ENCODE measurements at regions not wholly inside any gene's neighbourhood (a gene's known extent, or its start where the extent isn't known, plus 50 kb on each side); places are given as distances from the start of the nearest gene placed in this dataset.

DNA sequence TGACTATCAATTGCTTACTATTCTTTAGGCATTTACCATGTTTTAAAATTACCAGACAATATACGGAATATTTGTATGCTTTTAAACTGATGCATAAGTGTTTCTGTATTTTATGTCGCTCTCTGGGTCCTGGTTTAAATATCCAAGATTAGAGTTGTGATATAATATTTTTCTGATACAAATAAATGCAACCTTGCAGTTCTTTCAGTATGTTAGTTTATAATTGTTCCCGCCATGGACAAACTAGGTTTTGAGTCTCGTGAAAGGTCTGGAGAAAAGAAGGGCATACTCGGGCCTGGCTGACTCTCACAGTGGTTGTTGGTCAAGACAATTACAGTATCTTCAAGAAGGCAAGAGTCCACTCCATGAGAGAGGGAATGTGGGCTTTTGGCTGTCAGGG, 72.6 kb upstream of the AJAP1 start:
- H3K4me3 ChIP-seq (ENCODE audit: low read depth, low read length): no peak overlapping the region
- H3K4me1 ChIP-seq (ENCODE audit: control insufficient read depth, insufficient read depth, low read length): no peaks in the 10 kb centered on the region
- H3K27me3 ChIP-seq (ENCODE audit: control insufficient read depth, insufficient read depth, low read length): peaks cover 10% of the 10 kb centered on the region
- H3K36me3 ChIP-seq (ENCODE audit: control insufficient read depth, insufficient read depth, low read length): no peaks in the 10 kb centered on the region
- H3K9ac ChIP-seq (ENCODE audit: low read depth, low read length): no peak overlapping the region
- no peaks in the 10 kb centered on the region for H3K9me3 ChIP-seq (ENCODE audit: control insufficient read depth, insufficient read depth, low read length)

DNA sequence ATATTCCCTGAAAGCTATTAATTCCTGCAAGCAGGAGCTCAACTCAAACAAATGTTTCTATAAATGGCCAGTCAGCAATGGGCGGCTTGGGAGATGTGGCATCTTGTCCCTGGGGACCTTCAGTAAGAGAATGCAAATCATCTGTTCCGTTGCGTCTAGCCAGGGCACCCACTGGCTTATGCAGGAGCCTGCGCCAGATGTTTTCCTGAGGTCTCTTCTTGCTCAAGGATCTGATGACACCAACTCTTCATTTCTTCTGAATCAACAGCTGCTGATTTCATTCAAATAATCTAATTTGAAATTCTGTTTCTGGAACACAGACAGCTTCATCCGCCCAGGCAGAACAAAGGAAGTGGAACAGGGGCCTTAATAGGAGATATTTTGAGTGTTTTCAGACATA, 70.0 kb upstream of the AJAP1 start:
- Histone ChIP-seq H3K9me3 (ENCODE audit: control insufficient read depth, insufficient read depth, low read length) (no peaks in the 10 kb centered on the region), H3K27me3 (ENCODE audit: control insufficient read depth, insufficient read depth, low read length) (peaks cover 10% of the 10 kb centered on the region), H3K4me3 (ENCODE audit: low read depth, low read length) (no peak overlapping the region), H3K36me3 (ENCODE audit: control insufficient read depth, insufficient read depth, low read length) (no peaks in the 10 kb centered on the region), H3K4me1 (ENCODE audit: control insufficient read depth, insufficient read depth, low read length) (no peaks in the 10 kb centered on the region), H3K9ac (ENCODE audit: low read depth, low read length) (no peak overlapping the region)

DNA sequence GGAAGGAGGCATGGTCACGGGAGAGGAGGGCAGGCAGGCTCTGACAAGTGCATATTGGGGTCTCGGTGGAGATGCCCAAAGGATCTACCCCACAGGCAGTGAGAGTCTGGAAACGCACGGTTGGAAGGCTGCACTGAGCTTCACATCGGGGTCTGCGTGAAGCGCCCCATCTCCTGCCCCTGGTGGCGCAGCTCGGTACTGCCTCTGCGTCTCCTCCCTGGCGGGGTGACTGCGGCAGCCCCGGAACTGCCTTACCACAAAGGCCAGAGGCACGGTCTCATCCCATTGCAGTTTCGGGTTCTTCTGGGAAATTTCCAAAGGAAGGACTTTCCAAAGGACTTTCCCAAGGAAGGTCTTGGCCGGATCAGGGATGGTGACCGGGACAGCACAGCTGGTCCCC, 69.2 kb upstream of the AJAP1 start:
- no peak overlapping the region for H3K4me3 ChIP-seq (ENCODE audit: low read depth, low read length)
- H3K4me1 ChIP-seq (ENCODE audit: control insufficient read depth, insufficient read depth, low read length): no peaks in the 10 kb centered on the region
- peaks cover 10% of the 10 kb centered on the region for H3K27me3 ChIP-seq (ENCODE audit: control insufficient read depth, insufficient read depth, low read length)
- H3K9me3 ChIP-seq (ENCODE audit: control insufficient read depth, insufficient read depth, low read length): no peaks in the 10 kb centered on the region
- no peaks in the 10 kb centered on the region for H3K36me3 ChIP-seq (ENCODE audit: control insufficient read depth, insufficient read depth, low read length)
- H3K9ac ChIP-seq (ENCODE audit: low read depth, low read length): no peak overlapping the region

DNA sequence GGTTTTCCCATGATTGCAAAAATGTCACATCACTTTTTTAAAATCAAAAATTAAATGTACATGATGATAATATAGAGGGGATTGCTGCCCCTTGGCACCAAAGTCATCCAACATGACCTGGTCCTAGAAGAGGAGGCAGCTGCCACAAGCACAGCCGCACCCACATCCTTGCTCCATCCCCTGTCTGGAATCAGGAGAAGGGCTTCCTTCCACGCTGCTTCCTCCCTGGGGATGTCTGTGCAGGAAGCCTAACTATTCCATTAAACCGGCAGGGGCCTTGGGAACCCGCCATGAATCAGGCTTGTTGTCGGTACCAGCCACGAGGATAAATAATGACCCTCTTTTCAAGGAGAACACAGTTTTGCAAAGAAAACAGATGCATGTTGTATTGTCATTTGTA, 68.7 kb upstream of the AJAP1 start:
- Histone ChIP-seq H3K36me3 (ENCODE audit: control insufficient read depth, insufficient read depth, low read length) (no peaks in the 10 kb centered on the region), H3K9ac (ENCODE audit: low read depth, low read length) (no peak overlapping the region), H3K9me3 (ENCODE audit: control insufficient read depth, insufficient read depth, low read length) (no peaks in the 10 kb centered on the region), H3K4me1 (ENCODE audit: control insufficient read depth, insufficient read depth, low read length) (no peaks in the 10 kb centered on the region), H3K27me3 (ENCODE audit: control insufficient read depth, insufficient read depth, low read length) (peaks cover 10% of the 10 kb centered on the region), H3K4me3 (ENCODE audit: low read depth, low read length) (no peak overlapping the region)

DNA sequence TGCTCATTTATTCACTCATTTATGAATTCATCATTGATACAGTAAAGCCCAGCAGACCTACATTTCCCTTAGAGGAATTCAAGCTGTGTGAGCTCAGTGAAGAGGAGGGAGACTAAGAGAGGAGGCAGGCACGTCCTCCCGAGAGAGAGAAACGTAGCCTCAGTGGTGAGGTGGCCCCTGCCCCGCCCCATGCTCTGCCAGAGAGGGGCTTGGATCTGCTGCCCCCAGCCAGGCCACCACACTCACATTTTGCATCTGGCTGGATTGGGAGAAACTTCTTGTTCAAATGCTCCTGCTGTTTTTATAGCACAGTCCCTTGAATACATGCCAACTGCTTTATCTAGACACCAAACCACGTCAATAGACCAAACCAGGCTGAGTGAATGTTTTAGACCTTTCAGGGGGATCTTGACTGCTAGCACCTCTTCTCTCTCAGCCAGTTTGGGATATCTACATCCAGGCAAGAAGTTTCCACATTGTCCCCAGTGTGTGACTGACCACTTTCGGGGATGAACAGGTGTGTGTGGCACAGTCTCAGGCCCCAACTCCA, 67.7 kb upstream of the AJAP1 start:
- H3K27me3 ChIP-seq (ENCODE audit: control insufficient read depth, insufficient read depth, low read length): peaks cover 10% of the 10 kb centered on the region
- H3K9ac ChIP-seq (ENCODE audit: low read depth, low read length): no peak overlapping the region
- no peaks in the 10 kb centered on the region for H3K4me1 ChIP-seq (ENCODE audit: control insufficient read depth, insufficient read depth, low read length)
- H3K4me3 ChIP-seq (ENCODE audit: low read depth, low read length): no peak overlapping the region
- H3K9me3 ChIP-seq (ENCODE audit: control insufficient read depth, insufficient read depth, low read length): no peaks in the 10 kb centered on the region
- H3K36me3 ChIP-seq (ENCODE audit: control insufficient read depth, insufficient read depth, low read length): no peaks in the 10 kb centered on the region

DNA sequence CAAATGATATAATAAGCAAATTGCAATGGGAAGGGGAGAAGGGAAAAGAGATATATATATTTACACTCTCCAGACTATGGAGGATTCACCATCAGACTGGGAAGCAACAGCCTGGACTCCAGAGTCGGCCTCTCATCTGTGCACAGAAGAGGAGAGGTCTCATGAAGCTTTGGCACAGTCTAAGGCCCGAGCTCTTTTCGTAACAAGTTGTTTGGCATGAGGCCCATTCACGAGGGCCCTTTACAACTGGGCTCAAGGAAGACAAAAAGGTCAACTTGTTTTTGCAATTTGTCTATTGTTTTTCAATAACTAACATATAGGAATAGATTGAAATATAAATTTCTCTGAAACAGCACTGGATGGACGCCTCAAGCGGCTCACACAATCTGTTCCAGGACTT, 66.7 kb upstream of the AJAP1 start:
- Histone ChIP-seq H3K4me3 (ENCODE audit: low read depth, low read length) (no peak overlapping the region), H3K36me3 (ENCODE audit: control insufficient read depth, insufficient read depth, low read length) (no peaks in the 10 kb centered on the region), H3K9me3 (ENCODE audit: control insufficient read depth, insufficient read depth, low read length) (no peaks in the 10 kb centered on the region), H3K4me1 (ENCODE audit: control insufficient read depth, insufficient read depth, low read length) (no peaks in the 10 kb centered on the region), H3K27me3 (ENCODE audit: control insufficient read depth, insufficient read depth, low read length) (peaks cover 10% of the 10 kb centered on the region), H3K9ac (ENCODE audit: low read depth, low read length) (no peak overlapping the region)

DNA sequence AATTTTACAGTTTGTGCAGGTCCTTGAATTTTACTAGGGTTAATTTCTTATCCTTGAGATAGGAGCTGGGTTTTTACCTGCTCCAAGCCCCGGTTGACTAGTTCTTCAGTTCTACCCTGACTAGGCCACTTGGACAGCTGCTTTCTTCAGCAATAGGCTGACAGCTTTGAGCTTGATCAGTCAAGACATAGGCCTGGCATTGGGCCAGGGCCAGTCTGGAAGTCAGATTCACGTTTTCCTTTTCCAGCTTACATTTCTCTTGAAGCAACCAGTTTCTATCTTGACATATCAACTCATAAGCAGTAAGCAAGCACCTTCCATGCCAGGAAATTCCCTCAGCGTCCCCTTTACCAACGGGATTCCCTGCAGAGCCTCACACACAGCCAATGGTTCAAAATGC, 63.7 kb upstream of the AJAP1 start:
- Histone ChIP-seq H3K36me3 (ENCODE audit: control insufficient read depth, insufficient read depth, low read length) (no peaks in the 10 kb centered on the region), H3K9ac (ENCODE audit: low read depth, low read length) (no peak overlapping the region), H3K9me3 (ENCODE audit: control insufficient read depth, insufficient read depth, low read length) (no peaks in the 10 kb centered on the region), H3K4me3 (ENCODE audit: low read depth, low read length) (no peak overlapping the region), H3K4me1 (ENCODE audit: control insufficient read depth, insufficient read depth, low read length) (no peaks in the 10 kb centered on the region), H3K27me3 (ENCODE audit: control insufficient read depth, insufficient read depth, low read length) (peaks cover 1% of the 10 kb centered on the region)

DNA sequence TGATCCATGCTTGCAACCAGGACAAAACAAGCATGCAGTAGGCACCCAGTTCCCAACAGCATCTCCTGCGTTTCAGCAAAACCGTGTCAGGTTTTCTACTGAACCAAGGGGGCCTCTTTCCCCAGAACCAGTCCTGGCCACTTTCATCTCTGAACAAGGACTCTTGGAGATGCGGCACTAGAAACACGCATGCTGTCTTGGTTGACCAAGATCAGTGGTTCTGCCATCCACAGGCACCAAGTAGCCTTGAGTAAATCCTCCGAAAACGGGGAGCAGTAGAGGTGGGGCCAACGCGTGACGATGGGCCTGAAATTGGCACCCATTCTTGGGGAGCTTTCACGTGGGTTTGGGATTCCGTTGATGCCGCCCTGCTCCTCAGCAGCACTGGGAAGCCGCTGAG, 62.5 kb upstream of the AJAP1 start:
- Histone ChIP-seq H3K4me1 (ENCODE audit: control insufficient read depth, insufficient read depth, low read length) (no peaks in the 10 kb centered on the region), H3K27me3 (ENCODE audit: control insufficient read depth, insufficient read depth, low read length) (no peaks in the 10 kb centered on the region), H3K9ac (ENCODE audit: low read depth, low read length) (no peak overlapping the region), H3K4me3 (ENCODE audit: low read depth, low read length) (no peak overlapping the region), H3K9me3 (ENCODE audit: control insufficient read depth, insufficient read depth, low read length) (no peaks in the 10 kb centered on the region), H3K36me3 (ENCODE audit: control insufficient read depth, insufficient read depth, low read length) (no peaks in the 10 kb centered on the region)

DNA sequence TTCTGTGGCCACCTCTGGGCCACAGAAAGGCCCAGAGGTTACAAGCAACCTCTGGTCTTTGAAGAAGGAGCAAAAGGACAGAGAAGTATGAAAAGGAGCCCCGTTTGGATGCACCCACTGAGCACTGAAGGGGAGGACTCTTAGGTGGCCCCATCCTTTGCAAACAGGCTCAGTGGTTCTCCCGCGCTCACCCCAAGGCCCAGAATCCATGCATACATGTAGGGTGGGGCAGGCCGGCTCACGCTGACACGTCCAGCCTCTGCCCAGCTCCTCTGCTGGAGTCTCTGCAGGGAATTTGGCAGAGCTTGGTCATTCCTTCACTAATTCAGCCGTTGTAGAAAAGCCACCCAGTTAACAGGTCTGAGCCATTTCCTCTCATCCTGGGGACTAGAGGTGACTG, 61.3 kb upstream of the AJAP1 start:
- H3K4me3 ChIP-seq (ENCODE audit: low read depth, low read length): no peak overlapping the region
- no peaks in the 10 kb centered on the region for H3K4me1 ChIP-seq (ENCODE audit: control insufficient read depth, insufficient read depth, low read length)
- H3K9me3 ChIP-seq (ENCODE audit: control insufficient read depth, insufficient read depth, low read length): no peaks in the 10 kb centered on the region
- H3K27me3 ChIP-seq (ENCODE audit: control insufficient read depth, insufficient read depth, low read length): no peaks in the 10 kb centered on the region
- H3K36me3 ChIP-seq (ENCODE audit: control insufficient read depth, insufficient read depth, low read length): no peaks in the 10 kb centered on the region
- no peak overlapping the region for H3K9ac ChIP-seq (ENCODE audit: low read depth, low read length)

DNA sequence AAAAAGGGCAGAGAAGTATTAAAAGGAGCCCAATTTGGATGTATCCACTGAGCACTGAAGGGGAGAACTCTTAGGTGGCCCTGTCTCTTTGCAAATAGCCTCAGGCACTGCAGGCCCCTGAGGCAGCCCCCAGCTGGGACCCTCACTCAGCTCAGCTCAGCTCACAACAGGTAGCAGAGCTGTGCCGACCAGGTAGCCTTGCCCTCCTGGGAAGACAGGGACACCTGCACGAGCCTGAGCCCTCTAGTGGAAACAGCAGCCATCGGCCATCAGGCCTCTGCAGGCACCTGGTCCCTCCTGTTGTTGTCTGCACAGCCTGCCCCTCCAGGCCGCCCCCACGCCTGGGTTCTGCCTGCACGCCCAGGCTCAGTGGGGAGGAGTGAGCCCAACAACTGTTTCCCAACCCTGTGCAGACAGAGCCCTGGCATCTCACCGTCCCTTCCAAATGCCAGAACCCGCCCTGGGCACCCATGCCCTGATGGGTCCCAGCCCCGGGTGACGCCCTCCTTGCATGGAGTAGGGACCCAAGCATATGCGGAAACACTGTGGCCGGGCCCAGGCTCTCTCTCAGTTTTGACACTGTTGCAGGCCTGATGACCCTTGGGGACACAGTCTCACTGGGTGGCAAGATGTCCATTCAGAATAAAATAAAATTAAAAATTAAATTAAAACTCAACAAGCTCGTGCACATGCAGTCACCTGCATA, 60.0 kb upstream of the AJAP1 start:
- no peaks in the 10 kb centered on the region for H3K36me3 ChIP-seq (ENCODE audit: control insufficient read depth, insufficient read depth, low read length)
- no peak overlapping the region for H3K4me3 ChIP-seq (ENCODE audit: low read depth, low read length)
- H3K4me1 ChIP-seq (ENCODE audit: control insufficient read depth, insufficient read depth, low read length): no peaks in the 10 kb centered on the region
- no peaks in the 10 kb centered on the region for H3K9me3 ChIP-seq (ENCODE audit: control insufficient read depth, insufficient read depth, low read length)
- no peak overlapping the region for H3K9ac ChIP-seq (ENCODE audit: low read depth, low read length)
- H3K27me3 ChIP-seq (ENCODE audit: control insufficient read depth, insufficient read depth, low read length): no peaks in the 10 kb centered on the region

DNA sequence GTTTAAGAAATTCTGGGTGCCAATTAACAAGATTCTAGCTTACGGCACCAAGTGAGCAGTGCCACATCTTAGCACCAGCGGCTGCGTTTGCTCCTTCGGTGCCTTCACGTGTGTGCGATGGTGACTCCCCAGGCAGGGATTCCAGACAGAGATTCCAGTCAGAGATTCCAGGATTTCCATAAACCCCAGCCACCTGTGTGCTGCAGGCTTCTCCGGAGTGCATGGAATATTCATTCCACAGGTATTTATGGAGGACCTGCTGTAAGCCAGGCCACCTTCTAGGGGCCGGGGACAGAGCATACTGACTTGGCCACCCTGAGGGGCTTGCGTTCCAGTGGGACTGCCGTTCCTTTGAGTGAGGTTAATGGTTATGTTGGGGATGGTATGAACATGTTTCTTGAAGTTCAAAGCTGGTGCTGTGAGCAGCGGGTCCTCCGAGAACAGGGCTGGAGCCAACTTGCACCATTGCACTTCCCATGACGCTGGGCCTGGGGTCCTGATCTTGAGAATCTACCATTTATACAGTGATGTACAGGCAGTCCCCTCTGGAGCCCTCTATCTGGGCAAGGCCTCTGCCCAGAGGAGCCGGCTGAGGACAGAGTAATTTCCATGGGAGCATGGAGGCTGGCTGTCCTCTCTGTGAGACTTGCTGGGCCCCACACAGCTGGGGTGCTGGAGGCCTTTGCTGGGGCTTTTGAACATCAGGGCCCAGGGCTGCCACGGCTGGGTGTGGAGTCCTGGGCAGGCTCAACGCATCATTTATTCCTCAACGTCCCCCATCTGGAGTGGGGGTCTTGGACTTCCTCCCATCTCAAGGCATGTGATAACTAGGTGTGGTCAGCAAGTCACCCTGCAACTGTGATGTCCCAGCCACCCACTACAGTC, 58.8 kb upstream of the AJAP1 start:
- Histone ChIP-seq H3K36me3 (ENCODE audit: control insufficient read depth, insufficient read depth, low read length) (no peaks in the 10 kb centered on the region), H3K9me3 (ENCODE audit: control insufficient read depth, insufficient read depth, low read length) (no peaks in the 10 kb centered on the region), H3K27me3 (ENCODE audit: control insufficient read depth, insufficient read depth, low read length) (no peaks in the 10 kb centered on the region), H3K9ac (ENCODE audit: low read depth, low read length) (no peak overlapping the region), H3K4me1 (ENCODE audit: control insufficient read depth, insufficient read depth, low read length) (no peaks in the 10 kb centered on the region), H3K4me3 (ENCODE audit: low read depth, low read length) (no peak overlapping the region)

DNA sequence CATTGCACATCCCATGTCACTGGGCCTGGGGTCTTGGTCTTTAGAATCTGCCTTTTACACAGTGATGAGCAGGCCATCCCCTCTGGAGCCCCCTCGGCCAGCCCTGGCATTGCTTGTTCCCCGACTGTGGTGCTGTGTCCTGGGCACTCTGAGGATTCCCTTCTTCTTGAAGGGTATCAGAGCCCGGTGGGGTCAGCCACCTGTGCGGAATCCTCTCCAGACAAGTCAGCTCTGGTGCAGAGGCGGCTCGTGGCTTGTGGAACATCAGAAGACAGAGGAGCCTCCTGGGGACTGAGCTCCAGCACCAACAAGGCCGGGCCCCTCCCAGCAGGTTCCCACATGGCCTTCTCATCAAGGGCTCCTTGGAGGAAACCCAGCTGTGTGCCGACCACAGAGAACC, 57.9 kb upstream of the AJAP1 start:
- no peak overlapping the region for H3K4me3 ChIP-seq (ENCODE audit: low read depth, low read length)
- no peak overlapping the region for H3K9ac ChIP-seq (ENCODE audit: low read depth, low read length)
- no peaks in the 10 kb centered on the region for H3K9me3 ChIP-seq (ENCODE audit: control insufficient read depth, insufficient read depth, low read length)
- no peaks in the 10 kb centered on the region for H3K4me1 ChIP-seq (ENCODE audit: control insufficient read depth, insufficient read depth, low read length)
- H3K36me3 ChIP-seq (ENCODE audit: control insufficient read depth, insufficient read depth, low read length): no peaks in the 10 kb centered on the region
- H3K27me3 ChIP-seq (ENCODE audit: control insufficient read depth, insufficient read depth, low read length): no peaks in the 10 kb centered on the region
